IPS DF 6.9 (cell line): ENCODE measurements at regions not wholly inside any gene's neighbourhood (a gene's known extent, or its start where the extent isn't known, plus 50 kb on each side); places are given as distances from the start of the nearest gene placed in this dataset.
"Not testable (repeated sequence)": the region's sequence is repeated elsewhere in the genome, so short reads cannot be mapped to it uniquely, and the experiment has no call there.

Experiments
- DNase-seq: peaks from one replicate; pipeline ENCODE4 v3.0.0-alpha.2; 2013; ENCODE audit warnings: low read depth, low spot score
- H3K27ac ChIP-seq: one replicate; pipeline ENCODE4 v1.5.1; 2013; ENCODE audit warnings: low read length, control low read depth
- H3K27me3 ChIP-seq: 2 replicates; pipeline ENCODE4 v1.6.1; 2013; ENCODE audit warnings: mild to moderate bottlenecking, low read length; ENCODE audit not compliant: control insufficient read depth, insufficient read depth
- H3K36me3 ChIP-seq: 2 replicates; pipeline ENCODE4 v1.6.1; 2013; ENCODE audit warnings: low read length; ENCODE audit not compliant: control insufficient read depth, insufficient read depth
- H3K4me1 ChIP-seq: 2 replicates; pipeline ENCODE4 v1.6.1; 2013; ENCODE audit warnings: low read length; ENCODE audit not compliant: control insufficient read depth, insufficient read depth
- H3K4me3 ChIP-seq: 2 replicates; pipeline ENCODE4 v1.5.1; 2013; ENCODE audit warnings: mild to moderate bottlenecking, low read length
- H3K9me3 ChIP-seq: 2 replicates; pipeline ENCODE4 v1.6.1; 2013; ENCODE audit warnings: low read length, inconsistent platforms; ENCODE audit not compliant: control insufficient read depth, insufficient read depth
- WGBS: extraction: QIAGEN DNeasy Blood & Tissue Kit; methylation state at CpG from one replicate; pipeline ENCODE4 v1.1.7; 2013; ENCODE audit warnings: mixed read lengths, missing lambda C conversion rate; ENCODE audit not compliant: insufficient read length, insufficient coverage; 5-methylcytosine and 5-hydroxymethylcytosine counted together

- no peak overlapping the region for H3K27ac ChIP-seq
- H3K36me3 ChIP-seq: no peaks in the 10 kb centered on the region
- H3K27me3 ChIP-seq: no peaks in the 10 kb centered on the region
- no peaks in the 10 kb centered on the region for H3K4me1 ChIP-seq
- DNase-seq: no peak
- no peak overlapping the region for H3K4me3 ChIP-seq
- no CpG with 5 or more reads among the region's 1 CpG for WGBS
- H3K9me3 ChIP-seq: no peaks in the 10 kb centered on the region
Measured at GRCh38 chr10:52570490-52570889, 202.1 kb downstream of the MBL2 start.

DNA sequence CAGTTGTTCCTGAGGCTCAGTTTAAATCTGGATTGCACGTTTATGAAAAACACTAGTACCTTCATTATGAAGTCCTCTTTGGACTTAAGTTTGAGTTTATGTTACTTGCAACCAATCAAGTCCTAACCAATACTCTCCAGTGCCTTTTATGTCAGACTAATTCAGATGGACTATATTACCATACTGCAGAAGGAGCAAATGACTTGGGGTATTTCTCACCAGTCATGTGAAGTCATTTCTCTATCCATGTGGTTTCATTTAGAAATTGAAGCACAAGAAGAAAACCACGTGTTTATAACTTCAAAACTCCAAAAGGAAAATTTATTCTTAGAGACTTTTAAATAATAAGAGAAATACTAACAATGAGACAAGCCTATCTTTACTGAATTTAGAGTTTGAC is 201.6 kb downstream of the MBL2 start:
- DNase-seq: no peak

DNA sequence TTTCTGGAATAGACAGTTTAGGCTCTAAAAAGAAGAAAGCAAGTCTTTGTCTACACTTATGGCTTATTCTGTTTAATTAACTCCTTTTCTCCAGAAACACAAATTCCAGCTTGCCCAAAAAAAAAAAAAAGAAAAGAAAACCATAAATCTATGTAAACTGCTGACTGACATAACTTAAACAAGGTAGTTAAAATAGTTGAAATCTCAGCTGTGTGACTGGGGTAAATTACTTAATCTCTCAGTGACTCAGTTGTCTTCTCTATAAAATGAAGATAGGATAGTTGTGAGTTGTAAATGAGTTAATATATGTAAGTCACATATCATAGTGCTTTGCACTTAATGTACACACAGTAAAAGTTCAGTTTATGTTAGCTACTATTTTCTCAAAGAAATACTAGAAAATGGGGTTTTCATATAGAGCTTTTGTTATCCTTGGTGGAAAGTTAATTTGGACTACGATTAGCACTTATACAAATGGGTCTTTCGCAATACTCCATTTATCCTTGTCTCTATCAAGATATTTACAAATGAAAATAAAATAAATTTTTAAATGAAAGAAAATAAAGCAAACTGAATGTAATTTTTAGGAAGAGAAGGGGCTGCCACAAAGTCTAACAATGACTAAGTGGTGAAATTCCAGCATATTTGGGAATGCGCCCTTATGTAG is 200.9 kb downstream of the MBL2 start:
- no peak overlapping the region for H3K4me3 ChIP-seq
- H3K36me3 ChIP-seq: no peaks in the 10 kb centered on the region
- H3K27me3 ChIP-seq: no peaks in the 10 kb centered on the region
- H3K27ac ChIP-seq: no peak overlapping the region
- no peaks in the 10 kb centered on the region for H3K4me1 ChIP-seq
- no peaks in the 10 kb centered on the region for H3K9me3 ChIP-seq
- WGBS: no CpG with 5 or more reads among the region's 3 CpGs
- no peak for DNase-seq

More for the DNA sequence above, 201.6 kb downstream of the MBL2 start:
- Histone ChIP-seq H3K4me3 (no peak overlapping the region), H3K27me3 (no peaks in the 10 kb centered on the region), H3K9me3 (no peaks in the 10 kb centered on the region), H3K4me1 (no peaks in the 10 kb centered on the region), H3K27ac (no peak overlapping the region), H3K36me3 (no peaks in the 10 kb centered on the region)
- WGBS: no CpG with 5 or more reads among the region's 2 CpGs

DNA sequence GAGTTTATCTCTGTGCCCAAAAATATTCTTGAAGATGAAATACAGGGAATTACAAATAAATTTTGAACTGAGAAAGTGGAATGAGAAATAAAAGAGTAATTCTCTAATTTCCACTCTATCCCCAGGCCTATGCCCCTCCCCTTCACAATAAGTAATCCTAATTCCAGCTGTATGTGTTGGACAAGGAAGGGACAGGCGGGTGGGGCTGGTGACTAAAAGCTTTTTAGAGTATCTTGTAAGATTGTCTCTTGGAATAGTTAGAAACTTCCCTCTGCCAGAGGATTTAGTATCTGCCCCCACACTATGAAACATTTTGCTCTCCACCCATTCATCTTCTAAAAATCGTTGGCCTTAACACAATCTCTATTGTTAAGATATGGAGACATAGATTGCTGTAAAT is 199.2 kb downstream of the MBL2 start:
- Histone ChIP-seq H3K27me3 (no peaks in the 10 kb centered on the region), H3K4me1 (no peaks in the 10 kb centered on the region), H3K27ac (no peak overlapping the region), H3K36me3 (no peaks in the 10 kb centered on the region), H3K4me3 (no peak overlapping the region), H3K9me3 (no peaks in the 10 kb centered on the region)
- DNase-seq: no peak
- no CpG with 5 or more reads among the region's 2 CpGs for WGBS

GRCh38 chr10:52574697-52575096 is 197.9 kb downstream of the MBL2 start:
- no peaks in the 10 kb centered on the region for H3K27me3 ChIP-seq
- H3K36me3 ChIP-seq: no peaks in the 10 kb centered on the region
- H3K27ac ChIP-seq: no peak overlapping the region
- no peaks in the 10 kb centered on the region for H3K9me3 ChIP-seq
- no peak for DNase-seq
- H3K4me3 ChIP-seq: no peak overlapping the region
- WGBS: no CpG with 5 or more reads among the region's 2 CpGs
- no peaks in the 10 kb centered on the region for H3K4me1 ChIP-seq

- no peaks in the 10 kb centered on the region for H3K27me3 ChIP-seq
- DNase-seq: no peak
- H3K9me3 ChIP-seq: no peaks in the 10 kb centered on the region
- H3K36me3 ChIP-seq: no peaks in the 10 kb centered on the region
- no peak overlapping the region for H3K27ac ChIP-seq
- H3K4me3 ChIP-seq: no peak overlapping the region
- 100% methylated on average over 2 of the region's 2 CpGs for WGBS
- no peaks in the 10 kb centered on the region for H3K4me1 ChIP-seq
Measured at GRCh38 chr10:52577047-52577446, 195.5 kb downstream of the MBL2 start.

DNA sequence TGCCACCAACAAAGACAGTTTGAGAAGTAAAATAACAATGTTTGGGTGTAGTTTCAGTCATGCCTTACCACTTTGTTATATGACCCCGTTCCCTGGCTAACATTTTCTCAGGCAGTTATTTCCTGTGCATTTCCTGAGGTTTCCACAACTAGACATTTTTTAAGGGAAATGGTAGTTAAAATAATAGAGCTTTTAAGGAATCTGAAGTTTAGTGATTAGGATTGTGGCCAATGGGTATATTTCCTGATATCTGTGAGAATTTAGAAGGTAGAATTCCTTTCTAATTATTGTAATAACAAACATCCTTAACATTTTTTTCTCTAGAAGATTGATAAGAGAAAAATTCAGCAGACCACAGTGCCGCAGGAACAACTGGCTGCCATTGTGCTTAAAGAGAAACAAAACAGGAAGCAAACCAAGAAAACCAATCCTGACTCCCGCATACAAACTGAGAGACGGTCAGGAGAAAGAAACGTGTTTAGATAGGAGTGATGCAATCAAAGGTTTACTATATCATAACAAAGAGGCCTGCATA is 193.6 kb downstream of the MBL2 start:
- Histone ChIP-seq H3K9me3 (no peaks in the 10 kb centered on the region), H3K27ac (no peak overlapping the region), H3K4me1 (no peaks in the 10 kb centered on the region), H3K27me3 (no peaks in the 10 kb centered on the region), H3K4me3 (no peak overlapping the region), H3K36me3 (no peaks in the 10 kb centered on the region)
- no CpG with 5 or more reads among the region's 5 CpGs for WGBS
- DNase-seq: no peak

DNA sequence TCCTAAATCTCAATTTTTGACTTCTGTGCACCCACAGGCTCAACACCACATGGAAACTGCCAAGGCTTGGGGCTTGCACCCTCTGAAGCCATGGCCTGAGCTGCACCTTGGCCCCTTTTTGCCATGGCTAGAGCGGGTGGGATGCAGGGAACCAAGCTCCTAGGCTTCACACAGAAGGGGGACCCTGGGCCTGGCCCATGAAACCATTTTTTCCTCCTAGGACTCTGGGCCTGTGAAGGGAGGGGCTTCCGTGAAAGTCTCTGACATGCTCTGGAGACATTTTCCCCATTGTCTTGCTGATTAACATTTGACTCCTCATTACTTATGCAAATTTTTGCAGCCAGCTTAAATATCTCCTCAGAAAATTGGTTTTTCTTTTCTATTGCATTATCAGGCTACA is 190.9 kb downstream of the MBL2 start:
- H3K36me3 ChIP-seq, H3K4me1 ChIP-seq, H3K4me3 ChIP-seq, H3K27me3 ChIP-seq, DNase-seq, H3K27ac ChIP-seq, H3K9me3 ChIP-seq: not testable (repeated sequence)
- WGBS: no CpG with 5 or more reads among the region's 2 CpGs

DNA sequence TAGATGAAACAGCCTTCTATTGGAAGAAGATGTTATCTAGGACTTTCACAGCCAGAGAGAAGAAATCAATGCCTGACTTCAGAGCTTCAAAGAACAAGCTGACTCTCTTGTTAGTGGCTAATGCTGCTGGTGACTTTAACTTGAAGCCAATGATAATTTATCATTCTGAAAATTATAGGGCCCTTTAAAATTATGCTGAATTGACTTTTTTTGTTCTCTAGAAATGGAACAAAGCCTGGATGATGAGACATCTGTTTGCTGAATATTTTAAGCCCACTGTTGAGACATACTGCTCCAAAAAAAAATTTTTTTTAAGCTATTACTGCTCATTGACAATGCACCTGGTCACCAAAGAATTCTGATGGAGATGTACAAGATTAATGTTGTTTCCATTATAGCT is 189.2 kb downstream of the MBL2 start:
- Histone ChIP-seq H3K9me3 (no peaks in the 10 kb centered on the region), H3K36me3 (no peaks in the 10 kb centered on the region), H3K27ac (no peak overlapping the region), H3K27me3 (no peaks in the 10 kb centered on the region), H3K4me1 (no peaks in the 10 kb centered on the region), H3K4me3 (no peak overlapping the region)
- no peak for DNase-seq

GRCh38 chr10:52586710-52587109 is 185.9 kb downstream of the MBL2 start:
- Histone ChIP-seq H3K4me1 (no peaks in the 10 kb centered on the region), H3K27me3 (no peaks in the 10 kb centered on the region), H3K4me3 (no peak overlapping the region), H3K27ac (no peak overlapping the region), H3K9me3 (no peaks in the 10 kb centered on the region), H3K36me3 (no peaks in the 10 kb centered on the region)
- WGBS: no CpG with 5 or more reads among the region's 2 CpGs
- no peak for DNase-seq

DNA sequence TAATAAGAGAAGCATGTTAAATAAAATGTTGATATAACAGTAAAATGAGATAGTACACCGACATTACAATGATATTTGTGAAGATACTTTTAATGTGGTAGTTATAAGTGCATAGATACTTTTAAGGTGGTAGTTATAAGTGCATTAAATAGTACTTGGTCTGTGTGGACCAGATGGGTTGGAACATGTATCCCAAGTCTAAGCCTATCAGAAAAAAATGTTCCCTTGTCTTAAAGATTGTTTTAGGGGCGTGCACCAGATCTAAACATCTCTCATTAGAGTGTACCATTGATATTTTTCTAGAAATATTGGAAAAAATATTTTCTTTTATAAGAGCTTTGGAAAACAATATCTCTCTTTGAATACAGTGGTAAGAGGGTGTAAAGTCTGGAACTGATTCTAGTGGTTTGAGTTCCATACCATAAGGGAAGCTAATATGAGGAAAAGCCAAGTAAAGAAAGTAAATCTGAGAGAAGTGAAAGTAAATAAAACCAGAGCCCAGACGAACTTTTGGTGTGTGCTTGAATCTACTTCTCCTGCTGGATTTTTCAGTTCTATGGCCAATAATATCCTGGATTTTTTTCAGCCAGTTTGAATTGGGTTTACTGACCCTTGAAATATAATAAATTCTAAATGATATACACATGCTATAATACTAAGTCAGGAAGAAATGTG is 175.3 kb downstream of the MBL2 start:
- H3K4me1 ChIP-seq: no peaks in the 10 kb centered on the region
- no peaks in the 10 kb centered on the region for H3K27me3 ChIP-seq
- no CpG with 5 or more reads among the region's 3 CpGs for WGBS
- H3K4me3 ChIP-seq: no peak overlapping the region
- no peak overlapping the region for H3K27ac ChIP-seq
- DNase-seq: no peak
- H3K9me3 ChIP-seq: no peaks in the 10 kb centered on the region
- no peaks in the 10 kb centered on the region for H3K36me3 ChIP-seq
